Caco-2 (cell line): ENCODE measurements at regions not wholly inside any gene's neighbourhood (a gene's known extent, or its start where the extent isn't known, plus 50 kb on each side); places are given as distances from the start of the nearest gene placed in this dataset.
"Not testable (repeated sequence)": the region's sequence is repeated elsewhere in the genome, so short reads cannot be mapped to it uniquely, and the experiment has no call there.

Source experiments
- BruUV-seq: library from RNA; stranded (reverse); fragments of 400-500 nt; replicated peaks from 2 replicates; lab custom pipeline; 2021; lab: Mats Ljungman, UMichigan
- CTCF ChIA-PET: fragments of 300-600 bp; sonication (Branson Sonifier 250); formaldehyde crosslinking; loops from one replicate; lab custom pipeline; 2022; ENCODE audit warnings: antibody characterized with exemption; lab: Charles Lee
- POLR2A ChIA-PET: fragments of 300-600 bp; sonication (Branson Sonifier 250); formaldehyde crosslinking; loops from one replicate; lab custom pipeline; 2022; ENCODE audit warnings: antibody characterized with exemption; lab: Charles Lee
- DNase-seq, 2 experiments: peaks; one replicate each; pipeline versions ENCODE4 v3.0.0 to v3.0.0-alpha.2; 2020 to 2022
- H3K27me3 ChIP-seq: replicated peaks from 2 replicates; pipeline ENCODE4 v1.6.0; 2011; ENCODE audit warnings: low read length; ENCODE audit not compliant: control insufficient read depth, insufficient read depth
- H3K36me3 ChIP-seq: 2 replicates; pipeline ENCODE4 v1.5.1; 2011; ENCODE audit warnings: low read length; ENCODE audit not compliant: control insufficient read depth, insufficient read depth
- H3K4me1 ChIP-seq: fragments of 250-450 bp; sonication (Bioruptor Pico); 2 replicates; pipeline ENCODE4 v1.5.1; 2020; ENCODE audit warnings: mild to moderate bottlenecking
- H3K4me3 ChIP-seq: 2 replicates; pipeline ENCODE4 v1.5.1; 2011; ENCODE audit warnings: low read depth, mild to moderate bottlenecking, control low read depth, low read length
- H3K9me3 ChIP-seq: fragments of 250-450 bp; sonication (Bioruptor Pico); 2 replicates; pipeline ENCODE4 v1.5.1; 2020; ENCODE audit warnings: mild to moderate bottlenecking, moderate library complexity
- H3K27ac Mint-ChIP-seq: one replicate; pipeline ENCODE4 v1.8.0; 2022; ENCODE audit warnings: mixed read lengths; ENCODE audit not compliant: unreplicated experiment
- H3K27me3 Mint-ChIP-seq: one replicate; pipeline ENCODE4 v1.8.0; 2022; ENCODE audit warnings: mixed read lengths; ENCODE audit not compliant: insufficient read depth, unreplicated experiment
- H3K36me3 Mint-ChIP-seq: one replicate; pipeline ENCODE4 v1.8.0; 2022; ENCODE audit warnings: mild to moderate bottlenecking, mixed read lengths; ENCODE audit not compliant: insufficient read depth, unreplicated experiment
- H3K4me1 Mint-ChIP-seq: one replicate; pipeline ENCODE4 v1.8.0; 2022; ENCODE audit warnings: low read depth, mixed read lengths; ENCODE audit not compliant: unreplicated experiment
- H3K4me3 Mint-ChIP-seq: one replicate; pipeline ENCODE4 v1.8.0; 2022; ENCODE audit warnings: mild to moderate bottlenecking, moderate library complexity, mixed read lengths; ENCODE audit not compliant: unreplicated experiment
- H3K9me3 Mint-ChIP-seq: one replicate; pipeline ENCODE4 v1.8.0; 2022; ENCODE audit warnings: mixed read lengths; ENCODE audit not compliant: unreplicated experiment
- CTCF ChIP-seq, 2 experiments: fragments of 200-600 bp in 1 of 2; IDR thresholded peaks; 1 replicate in 1 of 2; 2 replicates in 1 of 2; pipeline versions ENCODE4 v1.5.1 to v1.8.0; 2011 to 2022; ENCODE audit warnings: antibody characterized with exemption in 1 of 2, control low read depth in 1 of 2, inconsistent platforms in 1 of 2, low read depth in 1 of 2, low read length in 1 of 2, mild to moderate bottlenecking in 1 of 2, moderate library complexity in 1 of 2; ENCODE audit not compliant: insufficient read depth in 1 of 2, severe bottlenecking in 1 of 2, unreplicated experiment in 1 of 2
- intact Hi-C: fragments of 100-400 bp; cut with micrococcal nuclease; formaldehyde crosslinking; loops from one replicate; pipeline ENCODE4 v1.10.0; 2022; ENCODE audit not compliant: unreplicated experiment

DNA sequence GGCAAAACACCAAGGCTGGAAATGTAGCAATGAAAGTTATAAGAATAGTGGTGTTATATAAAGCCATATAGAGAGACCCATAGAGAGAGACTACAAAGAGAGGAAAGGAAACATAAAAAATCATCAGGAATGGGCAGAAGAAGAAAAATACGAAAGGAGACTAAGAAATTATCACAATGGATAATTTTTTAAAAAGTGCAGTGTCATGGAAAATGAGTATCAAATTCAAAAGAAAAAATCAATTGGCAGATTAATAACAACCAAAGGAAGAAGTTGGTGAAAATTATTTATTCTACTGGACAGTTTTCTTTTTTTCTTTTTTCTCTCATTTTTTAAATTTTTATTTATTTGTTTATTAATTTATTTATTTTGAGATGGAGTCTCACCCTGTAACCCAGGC, 1488.4 kb upstream of the WWC1 start:
- no peak for TF ChIP-seq CTCF (IDR thresholded peaks at IDR 0.05; ENCODE audit: insufficient read depth in 1 of 2, low read depth in 1 of 2, low read length in 1 of 2, severe bottlenecking in 1 of 2, unreplicated experiment in 1 of 2)
- Histone ChIP-seq H3K4me3 (no peak overlapping the region), H3K9me3 (no peaks in the 10 kb centered on the region), H3K36me3 (no peaks in the 10 kb centered on the region), H3K27me3 (no peaks in the 10 kb centered on the region), H3K4me1 (no peaks in the 10 kb centered on the region)
- intact Hi-C loops = no loop called here
- H3K36me3 Mint-ChIP-seq = no peaks in the 10 kb centered on the region
- no peak overlapping the region for H3K27ac Mint-ChIP-seq
- ChIA-PET POLR2A (no interaction called here), CTCF (no interaction called here)
- H3K27me3 Mint-ChIP-seq = no peaks in the 10 kb centered on the region
- DNase-seq = no peak
- no TSS peak for BruUV-seq
- no peaks in the 10 kb centered on the region for H3K4me1 Mint-ChIP-seq
- H3K4me3 Mint-ChIP-seq = no peak overlapping the region
- H3K9me3 Mint-ChIP-seq = peaks cover 12% of the 10 kb centered on the region

DNA sequence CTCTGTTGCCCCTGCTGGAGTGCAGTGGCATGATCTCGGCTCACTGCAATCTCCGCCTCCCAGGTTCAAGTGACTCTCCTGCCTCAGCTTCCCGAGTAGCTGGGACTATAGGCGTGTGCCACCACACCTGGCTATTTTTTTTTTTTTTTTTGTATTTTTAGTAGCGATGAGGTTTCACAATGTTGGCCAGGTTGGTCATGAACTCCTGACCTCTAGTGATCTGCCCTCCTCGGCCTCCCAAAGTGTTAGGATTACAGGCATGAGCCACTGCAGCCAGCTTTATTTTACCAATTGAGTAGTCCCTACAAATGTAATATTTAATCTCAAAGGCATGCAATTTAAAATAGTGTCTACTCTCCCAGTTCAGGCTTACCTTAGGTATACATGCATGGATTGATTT, 1487.2 kb upstream of the WWC1 start:
- CTCF ChIA-PET = not testable (repeated sequence)

GRCh38 chr5:166804693-166805092, 1486.8 kb upstream of the WWC1 start:
- H3K36me3 Mint-ChIP-seq, H3K4me3 ChIP-seq, H3K27ac Mint-ChIP-seq, H3K4me3 Mint-ChIP-seq, POLR2A ChIA-PET, H3K4me1 ChIP-seq, H3K36me3 ChIP-seq, DNase-seq, H3K4me1 Mint-ChIP-seq, intact Hi-C loops, H3K27me3 ChIP-seq, CTCF ChIA-PET, H3K9me3 ChIP-seq, BruUV-seq, H3K27me3 Mint-ChIP-seq: not testable (repeated sequence)
- H3K9me3 Mint-ChIP-seq = peaks cover 12% of the 10 kb centered on the region

More for the DNA sequence above, 1487.2 kb upstream of the WWC1 start:
- H3K9me3 Mint-ChIP-seq = peaks cover 12% of the 10 kb centered on the region
- H3K27me3 Mint-ChIP-seq, H3K36me3 ChIP-seq, H3K27me3 ChIP-seq, H3K36me3 Mint-ChIP-seq, H3K9me3 ChIP-seq, H3K4me1 ChIP-seq, POLR2A ChIA-PET, intact Hi-C loops, BruUV-seq, H3K4me3 ChIP-seq, H3K4me1 Mint-ChIP-seq, H3K27ac Mint-ChIP-seq, DNase-seq, H3K4me3 Mint-ChIP-seq: not testable (repeated sequence)

DNA sequence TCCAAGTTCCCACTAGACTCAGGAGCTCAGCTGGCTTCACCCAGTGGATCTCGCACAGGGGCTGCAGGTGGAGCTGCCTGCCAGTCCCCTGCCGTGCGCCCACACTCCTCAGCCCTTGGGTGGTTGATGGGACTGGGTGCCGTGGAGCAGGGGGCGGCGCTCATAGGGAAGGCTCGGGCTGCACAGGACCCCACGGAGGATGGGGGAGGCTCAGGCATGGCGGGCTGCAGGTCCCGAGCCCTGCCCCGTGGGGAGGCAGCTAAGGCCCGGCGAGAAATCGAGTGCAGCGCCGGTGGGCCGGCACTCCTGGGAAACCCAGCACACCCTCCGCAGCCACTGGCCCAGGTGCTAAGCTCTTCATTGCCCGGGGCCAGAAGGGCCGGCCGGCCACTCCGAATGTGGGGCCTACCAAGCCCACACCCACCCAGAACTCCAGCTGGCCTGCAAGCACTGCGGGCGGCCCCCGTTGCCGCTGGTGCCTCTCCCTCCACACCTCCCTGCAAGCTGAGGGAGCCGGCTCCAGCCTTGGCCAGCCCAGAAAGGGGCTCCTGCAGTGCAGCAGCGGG, 1481.3 kb upstream of the WWC1 start:
- H3K36me3 ChIP-seq, H3K4me1 ChIP-seq, DNase-seq, BruUV-seq, H3K4me3 Mint-ChIP-seq, H3K27me3 ChIP-seq, H3K4me1 Mint-ChIP-seq, POLR2A ChIA-PET, CTCF ChIA-PET, H3K36me3 Mint-ChIP-seq, H3K4me3 ChIP-seq, H3K27me3 Mint-ChIP-seq, H3K27ac Mint-ChIP-seq, intact Hi-C loops, H3K9me3 ChIP-seq: not testable (repeated sequence)
- H3K9me3 Mint-ChIP-seq = peaks cover 12% of the 10 kb centered on the region
